MCF 10A (cell line): ENCODE measurements at regions not wholly inside any gene's neighbourhood (a gene's known extent, or its start where the extent isn't known, plus 50 kb on each side); places are given as distances from the start of the nearest gene placed in this dataset.
"Not testable (repeated sequence)": the region's sequence is repeated elsewhere in the genome, so short reads cannot be mapped to it uniquely, and the experiment has no call there.

ENCODE experiments used
- BruUV-seq: library from RNA; stranded (reverse); fragments of 400-500 nt; replicated peaks from 2 replicates; lab custom pipeline; 2021; lab: Mats Ljungman, UMichigan
- CTCF ChIA-PET: fragments of 300-600 bp; sonication (Branson Sonifier 250); formaldehyde crosslinking; extraction: SDS; loops from one replicate; lab custom pipeline; 2021; ENCODE audit warnings: antibody characterized with exemption, inconsistent platforms; lab: Yijun Ruan, JAX
- POLR2A ChIA-PET: fragments of 300-600, 350-650 bp; sonication (Branson Sonifier 250); formaldehyde crosslinking; extraction: SDS; loops from one replicate; lab custom pipeline; 2020; ENCODE audit warnings: antibody characterized with exemption, inconsistent platforms; lab: Yijun Ruan, JAX
- DNase-seq: peaks from one replicate; pipeline ENCODE4 v3.0.0-alpha.2; 2018; ENCODE audit not compliant: unreplicated experiment
- H3K27ac Mint-ChIP-seq: one replicate; pipeline ENCODE4 v1.8.0; 2022; ENCODE audit warnings: mild to moderate bottlenecking, low read depth, mixed read lengths; ENCODE audit not compliant: unreplicated experiment
- H3K27me3 Mint-ChIP-seq: one replicate; pipeline ENCODE4 v1.8.0; 2022; ENCODE audit warnings: mixed read lengths; ENCODE audit not compliant: insufficient read depth, unreplicated experiment
- H3K36me3 Mint-ChIP-seq: one replicate; pipeline ENCODE4 v1.8.0; 2022; ENCODE audit warnings: mild to moderate bottlenecking, moderate library complexity, mixed read lengths; ENCODE audit not compliant: insufficient read depth, unreplicated experiment
- H3K4me1 Mint-ChIP-seq: one replicate; pipeline ENCODE4 v1.8.0; 2022; ENCODE audit warnings: mixed read lengths; ENCODE audit not compliant: insufficient read depth, unreplicated experiment
- H3K4me3 Mint-ChIP-seq: one replicate; pipeline ENCODE4 v1.8.0; 2022; ENCODE audit warnings: mild to moderate bottlenecking, moderate library complexity, mixed read lengths; ENCODE audit not compliant: unreplicated experiment
- H3K9me3 Mint-ChIP-seq: one replicate; pipeline ENCODE4 v1.8.0; 2022; ENCODE audit warnings: mixed read lengths; ENCODE audit not compliant: unreplicated experiment
- intact Hi-C: fragments of 100-400 bp; cut with micrococcal nuclease; formaldehyde crosslinking; loops from 2 replicates; pipeline ENCODE4 v1.14.1; 2022
- TF ChIP-seq, protein P1 (sequence below): fragments of 200-600 bp; IDR thresholded peaks from one replicate; pipeline ENCODE4 v1.8.0; 2022; ENCODE audit warnings: antibody characterized with exemption, mild to moderate bottlenecking; ENCODE audit not compliant: unreplicated experiment

DNA sequence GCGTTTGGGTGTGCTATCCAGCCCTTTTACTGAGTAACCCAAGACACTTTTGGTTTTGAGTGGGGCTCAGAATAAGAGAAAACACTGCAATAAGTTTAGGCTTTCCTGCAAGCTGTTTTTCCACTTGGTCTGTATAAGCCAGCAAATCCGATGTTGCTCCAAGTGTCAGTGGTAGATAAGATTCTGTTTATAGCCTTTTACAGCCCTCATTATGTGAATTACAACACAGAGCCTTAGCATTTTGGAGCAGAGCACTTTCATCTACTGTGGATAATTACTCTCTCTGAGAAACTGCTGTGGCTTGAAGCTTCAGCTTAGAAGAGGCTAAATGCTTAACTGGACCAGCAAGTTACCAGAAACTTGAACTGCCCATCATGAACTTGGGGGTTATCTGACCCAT is 601.1 kb downstream of the JRKL start:
- BruUV-seq: no TSS peak
- DNase-seq: no peak
- H3K27ac Mint-ChIP-seq: no peak overlapping the region
- TF ChIP-seq, protein P1, sequence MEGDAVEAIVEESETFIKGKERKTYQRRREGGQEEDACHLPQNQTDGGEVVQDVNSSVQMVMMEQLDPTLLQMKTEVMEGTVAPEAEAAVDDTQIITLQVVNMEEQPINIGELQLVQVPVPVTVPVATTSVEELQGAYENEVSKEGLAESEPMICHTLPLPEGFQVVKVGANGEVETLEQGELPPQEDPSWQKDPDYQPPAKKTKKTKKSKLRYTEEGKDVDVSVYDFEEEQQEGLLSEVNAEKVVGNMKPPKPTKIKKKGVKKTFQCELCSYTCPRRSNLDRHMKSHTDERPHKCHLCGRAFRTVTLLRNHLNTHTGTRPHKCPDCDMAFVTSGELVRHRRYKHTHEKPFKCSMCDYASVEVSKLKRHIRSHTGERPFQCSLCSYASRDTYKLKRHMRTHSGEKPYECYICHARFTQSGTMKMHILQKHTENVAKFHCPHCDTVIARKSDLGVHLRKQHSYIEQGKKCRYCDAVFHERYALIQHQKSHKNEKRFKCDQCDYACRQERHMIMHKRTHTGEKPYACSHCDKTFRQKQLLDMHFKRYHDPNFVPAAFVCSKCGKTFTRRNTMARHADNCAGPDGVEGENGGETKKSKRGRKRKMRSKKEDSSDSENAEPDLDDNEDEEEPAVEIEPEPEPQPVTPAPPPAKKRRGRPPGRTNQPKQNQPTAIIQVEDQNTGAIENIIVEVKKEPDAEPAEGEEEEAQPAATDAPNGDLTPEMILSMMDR: no peak
- intact Hi-C loops: no loop called here
- no peaks in the 10 kb centered on the region for H3K36me3 Mint-ChIP-seq
- no peaks in the 10 kb centered on the region for H3K4me1 Mint-ChIP-seq
- no peak overlapping the region for H3K4me3 Mint-ChIP-seq
- H3K27me3 Mint-ChIP-seq: peaks cover 10% of the 10 kb centered on the region
- CTCF ChIA-PET: no interaction called here
- no peaks in the 10 kb centered on the region for H3K9me3 Mint-ChIP-seq
- POLR2A ChIA-PET: no interaction called here

- CTCF ChIA-PET: no interaction called here
- no peak for DNase-seq
- Mint-ChIP-seq H3K9me3 (no peaks in the 10 kb centered on the region), H3K36me3 (no peaks in the 10 kb centered on the region), H3K4me1 (no peaks in the 10 kb centered on the region), H3K4me3 (no peak overlapping the region), H3K27ac (no peak overlapping the region), H3K27me3 (peaks cover 53% of the 10 kb centered on the region)
- TF ChIP-seq, protein P1: no peak
- intact Hi-C loops: no loop called here
- POLR2A ChIA-PET: no interaction called here
- no TSS peak for BruUV-seq
These were observed 610.7 kb downstream of the JRKL start for GRCh38 chr11:97000481-97000880.

GRCh38 chr11:97007283-97007682 is 617.5 kb downstream of the JRKL start:
- DNase-seq: no peak
- no TSS peak for BruUV-seq
- H3K4me3 Mint-ChIP-seq: no peak overlapping the region
- POLR2A ChIA-PET: no interaction called here
- CTCF ChIA-PET: no interaction called here
- intact Hi-C loops: no loop called here
- no peaks in the 10 kb centered on the region for H3K36me3 Mint-ChIP-seq
- TF ChIP-seq, protein P1: no peak
- peaks cover 44% of the 10 kb centered on the region for H3K27me3 Mint-ChIP-seq
- no peaks in the 10 kb centered on the region for H3K9me3 Mint-ChIP-seq
- H3K27ac Mint-ChIP-seq: no peak overlapping the region
- no peaks in the 10 kb centered on the region for H3K4me1 Mint-ChIP-seq

DNA sequence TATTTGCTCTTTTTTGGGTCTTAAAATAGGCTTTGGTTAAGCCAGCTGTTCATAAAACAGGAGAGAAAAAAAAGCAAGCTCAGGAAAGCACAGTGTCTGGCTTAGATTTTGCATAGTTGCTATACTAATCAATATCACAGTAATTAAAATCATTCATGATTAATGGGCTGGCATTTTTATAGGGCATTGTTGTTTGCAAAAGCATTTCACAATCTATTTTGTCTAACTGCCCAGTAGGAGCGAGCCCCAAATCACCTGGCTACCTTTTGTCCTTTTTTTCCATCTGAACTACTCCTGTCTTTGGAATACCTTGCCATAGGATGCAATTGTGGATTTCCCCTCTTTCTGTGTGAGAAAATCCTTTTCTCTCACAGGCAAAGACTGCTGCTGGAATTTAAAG is 619.8 kb downstream of the JRKL start:
- TF ChIP-seq, protein P1: no peak
- Mint-ChIP-seq H3K4me1 (no peaks in the 10 kb centered on the region), H3K27ac (no peak overlapping the region), H3K36me3 (no peaks in the 10 kb centered on the region), H3K4me3 (no peak overlapping the region), H3K27me3 (peaks cover 26% of the 10 kb centered on the region), H3K9me3 (no peaks in the 10 kb centered on the region)
- BruUV-seq: no TSS peak
- ChIA-PET POLR2A (no interaction called here), CTCF (no interaction called here)
- intact Hi-C loops: no loop called here
- DNase-seq: no peak

- H3K27ac Mint-ChIP-seq, H3K4me3 Mint-ChIP-seq, intact Hi-C loops, H3K4me1 Mint-ChIP-seq, CTCF ChIA-PET, DNase-seq, H3K36me3 Mint-ChIP-seq, POLR2A ChIA-PET, H3K9me3 Mint-ChIP-seq, BruUV-seq: not testable (repeated sequence)
- peaks cover 15% of the 10 kb centered on the region for H3K27me3 Mint-ChIP-seq
These were observed 621.2 kb downstream of the JRKL start for GRCh38 chr11:97010997-97011396.
